Ovary (tissue), 3 donors: ENCODE measurements at regions not wholly inside any gene's neighbourhood (a gene's known extent, or its start where the extent isn't known, plus 50 kb on each side); places are given as distances from the start of the nearest gene placed in this dataset.

ENCODE experiments used
- EP300 ChIP-seq: sonication (generic); formaldehyde crosslinking; IDR thresholded peaks from one replicate; pipeline ENCODE4 v1.6.1; 2017; ENCODE audit warnings: antibody characterized with exemption
- POLR2A ChIP-seq: fragments of 450-650 bp; IDR thresholded peaks from one replicate; pipeline ENCODE4 v1.6.1; 2017; ENCODE audit warnings: antibody characterized with exemption, mild to moderate bottlenecking, moderate library complexity
- TF ChIP-seq, protein P1 (sequence below), 3 donors: fragments of 450-650 bp in 2 of 3; fragments of 200-600 bp in 1 of 3; IDR thresholded peaks; one replicate each; pipeline versions ENCODE4 v1.5.1 to v1.8.0; 2016 to 2022; ENCODE audit warnings: antibody characterized with exemption in 3 of 3, mild to moderate bottlenecking in 1 of 3
- donor health status: DM: no; HTN: no; CAD: no.

DNA sequence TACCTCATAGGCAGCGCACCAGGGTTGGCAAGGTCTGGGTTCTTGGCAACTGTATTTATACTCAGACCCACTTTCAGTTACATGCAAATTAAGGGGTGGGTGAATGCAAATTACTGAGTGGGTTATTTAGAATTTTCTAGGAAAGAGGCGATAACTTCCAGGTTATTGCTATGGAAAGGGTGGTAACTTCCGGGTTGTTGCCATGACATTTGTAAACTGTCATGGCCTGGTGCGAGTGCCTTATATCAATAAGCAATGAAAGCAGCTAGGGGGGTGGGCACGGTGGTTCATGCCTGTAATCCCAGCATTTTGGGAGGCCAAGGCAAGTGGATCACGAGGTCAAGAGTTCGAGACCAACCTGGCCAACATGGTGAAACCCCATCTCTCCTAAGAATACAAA, 57.5 kb upstream of the SLC7A3 start:
- TF ChIP-seq, protein P1, sequence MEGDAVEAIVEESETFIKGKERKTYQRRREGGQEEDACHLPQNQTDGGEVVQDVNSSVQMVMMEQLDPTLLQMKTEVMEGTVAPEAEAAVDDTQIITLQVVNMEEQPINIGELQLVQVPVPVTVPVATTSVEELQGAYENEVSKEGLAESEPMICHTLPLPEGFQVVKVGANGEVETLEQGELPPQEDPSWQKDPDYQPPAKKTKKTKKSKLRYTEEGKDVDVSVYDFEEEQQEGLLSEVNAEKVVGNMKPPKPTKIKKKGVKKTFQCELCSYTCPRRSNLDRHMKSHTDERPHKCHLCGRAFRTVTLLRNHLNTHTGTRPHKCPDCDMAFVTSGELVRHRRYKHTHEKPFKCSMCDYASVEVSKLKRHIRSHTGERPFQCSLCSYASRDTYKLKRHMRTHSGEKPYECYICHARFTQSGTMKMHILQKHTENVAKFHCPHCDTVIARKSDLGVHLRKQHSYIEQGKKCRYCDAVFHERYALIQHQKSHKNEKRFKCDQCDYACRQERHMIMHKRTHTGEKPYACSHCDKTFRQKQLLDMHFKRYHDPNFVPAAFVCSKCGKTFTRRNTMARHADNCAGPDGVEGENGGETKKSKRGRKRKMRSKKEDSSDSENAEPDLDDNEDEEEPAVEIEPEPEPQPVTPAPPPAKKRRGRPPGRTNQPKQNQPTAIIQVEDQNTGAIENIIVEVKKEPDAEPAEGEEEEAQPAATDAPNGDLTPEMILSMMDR (IDR thresholded peaks at IDR 0.05), result no peak
- TF ChIP-seq POLR2A (no peak), EP300 (no peak)
